Sigmoid colon (tissue), 6 donors: ENCODE measurements at regions not wholly inside any gene's neighbourhood (a gene's known extent, or its start where the extent isn't known, plus 50 kb on each side); places are given as distances from the start of the nearest gene placed in this dataset.

Experiments used
- DNase-seq: peaks from one replicate; pipeline ENCODE4 v3.0.0-alpha.2; 2019
- H3K27ac ChIP-seq, 4 donors: fragments of 200-600 bp; sonication (generic); one replicate each; pipeline ENCODE4 v1.5.1; 2016 to 2019; ENCODE audit warnings: mild to moderate bottlenecking in 1 of 4
- H3K27me3 ChIP-seq, 3 donors: fragments of 200-600 bp; sonication (generic); one replicate each; pipeline ENCODE4 v1.5.1; 2019; ENCODE audit warnings: mild to moderate bottlenecking in 1 of 3
- H3K36me3 ChIP-seq, 4 donors: fragments of 200-600 bp; sonication (generic); one replicate each; pipeline ENCODE4 v1.5.1; 2016 to 2019
- H3K4me1 ChIP-seq, 4 donors: fragments of 200-600 bp; sonication (generic); one replicate each; pipeline ENCODE4 v1.5.1; 2017 to 2019
- H3K4me3 ChIP-seq, 4 donors: fragments of 200-600 bp; sonication (generic); one replicate each; pipeline ENCODE4 v1.5.1; 2017 to 2019; ENCODE audit warnings: mild to moderate bottlenecking in 2 of 4, moderate library complexity in 1 of 4
- H3K9me3 ChIP-seq, 4 donors: fragments of 200-600 bp in 3 of 4; sonication (generic) in 3 of 4; one replicate each; pipeline versions ENCODE4 v1.5.1 to v1.6.1; 2013 to 2019
- EP300 ChIP-seq, 4 donors: sonication (generic); formaldehyde crosslinking; IDR thresholded peaks; one replicate each; pipeline ENCODE4 v1.6.1; 2017; ENCODE audit warnings: antibody characterized with exemption in 4 of 4
- POLR2A ChIP-seq, 2 donors: fragments of 450-650 bp; IDR thresholded peaks; one replicate each; pipeline ENCODE4 v1.6.1; 2016; ENCODE audit warnings: antibody characterized with exemption in 2 of 2, mild to moderate bottlenecking in 2 of 2, moderate library complexity in 2 of 2
- POLR2AphosphoS5 ChIP-seq, 4 donors: sonication (generic); formaldehyde crosslinking; IDR thresholded peaks; one replicate each; pipeline ENCODE4 v1.6.1; 2017; ENCODE audit warnings: antibody characterized with exemption in 4 of 4
- WGBS, 2 donors: extraction: QIAGEN DNeasy Blood & Tissue Kit; methylation state at CpG; one replicate each; pipeline ENCODE4 v1.1.7; 2013; 5-methylcytosine and 5-hydroxymethylcytosine counted together
- intact Hi-C: fragments of 100-400 bp; cut with DNase I; formaldehyde crosslinking; loops from one replicate; pipeline ENCODE4 v1.15.1; 2023
- TF ChIP-seq, protein P1 (sequence below), 4 experiments: fragments of 450-650 bp in 3 of 4; fragments of 200-600 bp in 1 of 4; IDR thresholded peaks; one replicate each; pipeline ENCODE4 v1.5.1; 2016 to 2019; ENCODE audit warnings: antibody characterized with exemption in 4 of 4, mild to moderate bottlenecking in 3 of 4, moderate library complexity in 2 of 4
- donor health status: healthy with polysubstance abuse.
- donor health status: healthy.

DNA sequence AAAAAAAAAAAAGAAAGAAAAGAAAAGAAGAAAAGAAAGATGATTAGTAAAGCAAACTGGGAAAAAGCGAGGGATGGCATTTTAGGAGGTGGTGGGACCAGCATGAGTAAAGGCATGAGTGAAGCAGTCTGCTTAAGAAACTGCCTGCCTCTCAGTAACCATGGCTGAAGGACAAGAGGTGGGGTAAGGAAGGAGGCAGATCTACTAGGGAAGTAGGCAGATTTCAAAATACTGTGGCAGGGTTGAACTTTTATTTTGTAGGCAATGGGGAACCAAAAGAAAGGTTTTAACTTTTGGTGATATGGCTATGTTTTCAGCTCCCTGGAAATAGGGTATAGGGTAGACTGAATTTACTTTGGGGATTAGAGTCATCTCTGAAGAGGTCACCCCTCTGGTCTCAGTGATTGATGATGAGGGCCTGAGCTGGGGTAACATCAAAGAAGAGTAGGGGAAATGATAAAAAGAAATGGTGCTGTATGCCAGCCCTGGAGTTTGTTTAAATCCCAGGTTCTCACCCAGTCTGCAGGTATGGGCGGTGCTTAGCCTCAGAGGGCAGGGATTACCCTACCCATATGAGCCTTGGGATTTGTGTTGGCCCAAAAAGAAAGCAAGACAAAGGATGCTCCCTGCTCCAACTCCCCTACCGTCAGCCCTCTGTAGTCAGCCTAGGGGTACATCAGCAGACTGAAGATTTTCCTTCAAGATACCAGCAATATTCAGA, 316.2 kb downstream of the CWC27 start:
- no peaks in the 10 kb centered on the region for H3K36me3 ChIP-seq
- H3K4me1 ChIP-seq, result peaks cover 0 to 4% (median 0%) of the 10 kb centered on the region in 4 donors
- DNase-seq, result no peak
- TF ChIP-seq POLR2AphosphoS5 (IDR thresholded peaks at IDR 0.05) (no peak), POLR2A (IDR thresholded peaks at IDR 0.05) (no peak), EP300 (IDR thresholded peaks at IDR 0.05) (no peak)
- 92 to 96% methylated on average over 3 of the region's 3 CpGs for WGBS, 2 donors
- H3K4me3 ChIP-seq, result no peak overlapping the region
- H3K27ac ChIP-seq, result no peak overlapping the region
- no peaks in the 10 kb centered on the region for H3K27me3 ChIP-seq
- intact Hi-C loops, result no loop called here
- no peaks in the 10 kb centered on the region for H3K9me3 ChIP-seq

DNA sequence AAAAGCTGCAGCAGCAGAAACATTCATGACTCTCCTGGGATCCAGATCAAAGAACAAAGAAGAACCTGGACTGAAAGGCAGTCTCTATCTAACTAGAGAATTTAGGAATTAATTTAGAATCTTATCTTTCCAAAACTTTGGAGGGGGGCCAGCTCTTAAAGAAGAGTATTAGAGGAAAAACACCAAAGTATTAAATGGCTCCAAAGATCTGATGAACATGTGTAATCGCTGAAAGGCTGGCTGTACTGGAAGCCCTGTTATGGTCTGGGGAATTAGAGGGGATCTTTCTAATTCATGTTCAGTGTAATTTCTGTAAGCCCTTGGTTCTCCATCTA, 316.8 kb downstream of the CWC27 start:
- intact Hi-C loops, result no loop called here
- no peak overlapping the region for H3K4me3 ChIP-seq
- TF ChIP-seq EP300 (IDR thresholded peaks at IDR 0.05) (no peak), POLR2A (IDR thresholded peaks at IDR 0.05) (no peak), POLR2AphosphoS5 (IDR thresholded peaks at IDR 0.05) (no peak)
- TF ChIP-seq, protein P1, sequence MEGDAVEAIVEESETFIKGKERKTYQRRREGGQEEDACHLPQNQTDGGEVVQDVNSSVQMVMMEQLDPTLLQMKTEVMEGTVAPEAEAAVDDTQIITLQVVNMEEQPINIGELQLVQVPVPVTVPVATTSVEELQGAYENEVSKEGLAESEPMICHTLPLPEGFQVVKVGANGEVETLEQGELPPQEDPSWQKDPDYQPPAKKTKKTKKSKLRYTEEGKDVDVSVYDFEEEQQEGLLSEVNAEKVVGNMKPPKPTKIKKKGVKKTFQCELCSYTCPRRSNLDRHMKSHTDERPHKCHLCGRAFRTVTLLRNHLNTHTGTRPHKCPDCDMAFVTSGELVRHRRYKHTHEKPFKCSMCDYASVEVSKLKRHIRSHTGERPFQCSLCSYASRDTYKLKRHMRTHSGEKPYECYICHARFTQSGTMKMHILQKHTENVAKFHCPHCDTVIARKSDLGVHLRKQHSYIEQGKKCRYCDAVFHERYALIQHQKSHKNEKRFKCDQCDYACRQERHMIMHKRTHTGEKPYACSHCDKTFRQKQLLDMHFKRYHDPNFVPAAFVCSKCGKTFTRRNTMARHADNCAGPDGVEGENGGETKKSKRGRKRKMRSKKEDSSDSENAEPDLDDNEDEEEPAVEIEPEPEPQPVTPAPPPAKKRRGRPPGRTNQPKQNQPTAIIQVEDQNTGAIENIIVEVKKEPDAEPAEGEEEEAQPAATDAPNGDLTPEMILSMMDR (IDR thresholded peaks at IDR 0.05), result no peak

DNA sequence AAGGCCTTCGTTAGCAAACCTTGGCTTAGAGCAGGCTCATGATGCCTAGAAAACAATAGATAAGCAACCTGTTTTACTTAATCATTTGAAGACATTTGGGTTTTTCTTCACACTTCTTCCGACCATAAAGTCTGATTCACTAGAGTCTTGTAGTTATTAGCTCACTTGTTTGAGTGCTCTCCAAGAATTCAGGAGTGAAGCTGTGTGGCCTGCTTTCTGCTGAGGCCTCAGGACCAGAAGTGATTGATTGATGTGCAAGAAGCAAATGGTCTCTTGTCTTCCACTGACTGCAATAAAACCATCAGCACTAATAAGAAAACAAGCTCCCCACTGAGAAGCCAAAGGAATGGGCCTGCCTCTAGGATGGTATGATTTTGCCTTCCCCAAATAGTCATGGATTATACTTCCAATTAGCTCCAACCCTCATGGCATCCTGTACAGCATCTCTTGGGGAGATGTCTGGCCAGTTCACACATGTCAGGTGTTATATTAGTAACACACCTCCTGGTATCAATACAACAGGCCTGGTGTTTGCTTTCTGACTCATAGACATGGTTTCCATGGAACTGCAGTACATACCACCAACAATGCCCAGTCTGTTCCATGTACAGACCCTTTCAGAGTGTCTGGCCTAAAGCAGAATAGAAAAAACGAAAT, 317.6 kb downstream of the CWC27 start:
- Histone ChIP-seq H3K27ac (no peak overlapping the region), H3K27me3 (no peaks in the 10 kb centered on the region), H3K4me3 (no peak overlapping the region), H3K4me1 (peaks cover 0 to 4% (median 0%) of the 10 kb centered on the region in 4 donors), H3K9me3 (no peaks in the 10 kb centered on the region), H3K36me3 (no peaks in the 10 kb centered on the region)
- TF ChIP-seq POLR2A (IDR thresholded peaks at IDR 0.05) (no peak), EP300 (IDR thresholded peaks at IDR 0.05) (no peak), POLR2AphosphoS5 (IDR thresholded peaks at IDR 0.05) (no peak)
- TF ChIP-seq, protein P1 (IDR thresholded peaks at IDR 0.05), result no peak
- WGBS, 2 donors, result 87 to 94% methylated on average over 3 of the region's 3 CpGs
- intact Hi-C loops, result no loop called here
- DNase-seq, result no peak

More for the DNA sequence above, 316.8 kb downstream of the CWC27 start:
- no peak for DNase-seq
- Histone ChIP-seq H3K27me3 (no peaks in the 10 kb centered on the region), H3K36me3 (no peaks in the 10 kb centered on the region), H3K27ac (no peak overlapping the region), H3K4me1 (peaks cover 0 to 4% (median 0%) of the 10 kb centered on the region in 4 donors), H3K9me3 (no peaks in the 10 kb centered on the region)
- 92 to 100% methylated on average over 1 of the region's 1 CpG for WGBS, 2 donors

DNA sequence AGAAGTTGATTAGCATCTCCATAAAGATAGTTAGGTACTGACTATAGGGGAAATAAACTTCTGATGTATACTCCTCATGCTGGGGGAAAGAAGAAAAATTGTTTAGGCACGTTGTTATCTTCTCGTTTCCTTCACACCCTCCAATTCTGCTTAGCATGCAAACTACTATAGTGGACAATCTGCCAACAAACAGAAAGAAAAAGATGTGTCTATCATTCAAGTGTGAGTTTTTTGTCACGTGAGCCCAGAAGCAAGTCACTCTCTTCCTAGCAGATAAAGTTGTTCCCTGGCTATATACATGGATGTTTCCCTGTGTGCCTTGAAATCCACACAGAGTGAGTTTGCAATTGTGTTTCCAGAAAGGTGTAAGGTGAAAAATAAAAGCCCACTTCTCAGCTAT, 318.4 kb downstream of the CWC27 start:
- no peak overlapping the region for H3K4me3 ChIP-seq
- H3K4me1 ChIP-seq, result peaks cover 0 to 4% (median 0%) of the 10 kb centered on the region in 4 donors
- WGBS, 2 donors, result 70 to 76% methylated on average over 3 of the region's 3 CpGs
- TF ChIP-seq, protein P1 (IDR thresholded peaks at IDR 0.05), result no peak
- TF ChIP-seq POLR2A (IDR thresholded peaks at IDR 0.05) (no peak), POLR2AphosphoS5 (IDR thresholded peaks at IDR 0.05) (no peak), EP300 (IDR thresholded peaks at IDR 0.05) (no peak)
- H3K36me3 ChIP-seq, result no peaks in the 10 kb centered on the region
- H3K27me3 ChIP-seq, result no peaks in the 10 kb centered on the region
- no peak overlapping the region for H3K27ac ChIP-seq
- H3K9me3 ChIP-seq, result no peaks in the 10 kb centered on the region
- intact Hi-C loops, result no loop called here
- no peak for DNase-seq

DNA sequence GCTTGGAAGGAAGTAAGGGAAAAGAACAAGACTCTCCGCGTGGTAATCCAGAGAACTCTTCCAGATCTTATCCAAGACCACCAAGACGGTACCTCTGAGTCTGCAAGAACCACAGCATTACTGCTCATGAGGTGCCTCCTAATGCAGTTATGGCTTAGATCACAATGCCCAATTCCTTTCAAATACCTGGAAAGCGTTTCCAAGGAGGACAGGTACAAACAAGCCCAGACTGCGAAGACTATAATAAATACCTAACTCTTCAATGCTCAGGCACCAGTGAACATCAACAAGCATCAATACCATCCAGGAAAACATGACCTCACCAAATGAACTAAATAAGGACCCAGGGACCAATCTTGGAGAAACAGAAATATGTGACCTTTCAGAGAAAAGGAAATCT, 325.5 kb downstream of the CWC27 start:
- TF ChIP-seq EP300 (IDR thresholded peaks at IDR 0.05) (no peak), POLR2A (IDR thresholded peaks at IDR 0.05) (no peak), POLR2AphosphoS5 (IDR thresholded peaks at IDR 0.05) (no peak)
- TF ChIP-seq, protein P1 (IDR thresholded peaks at IDR 0.05), result no peak
- 76 to 77% methylated on average over 5 of the region's 5 CpGs for WGBS, 2 donors
- Histone ChIP-seq H3K4me3 (no peak overlapping the region), H3K4me1 (no peaks in the 10 kb centered on the region), H3K9me3 (no peaks in the 10 kb centered on the region), H3K36me3 (no peaks in the 10 kb centered on the region), H3K27ac (no peak overlapping the region), H3K27me3 (no peaks in the 10 kb centered on the region)
- intact Hi-C loops, result no loop called here
- DNase-seq, result no peak
